HL-60 (cell line): ENCODE measurements at regions not wholly inside any gene's neighbourhood (a gene's known extent, or its start where the extent isn't known, plus 50 kb on each side); places are given as distances from the start of the nearest gene placed in this dataset.

Experiments
- DNase-seq, 2 experiments: peaks; one replicate each; pipeline ENCODE4 v3.0.0-alpha.2; 2010 to 2020; ENCODE audit warnings: low read depth in 1 of 2, low spot score in 1 of 2
- H3K27ac ChIP-seq: fragments of 250-450 bp; sonication (Bioruptor Pico); replicated peaks from 2 replicates; pipeline ENCODE4 v1.5.1; 2020; ENCODE audit warnings: mild to moderate bottlenecking, moderate library complexity
- H3K27me3 ChIP-seq: fragments of 250-450 bp; sonication (Bioruptor Pico); 2 replicates; pipeline ENCODE4 v1.5.1; 2021; ENCODE audit warnings: mild to moderate bottlenecking, moderate library complexity; ENCODE audit not compliant: insufficient read depth, poor library complexity, severe bottlenecking
- H3K4me3 ChIP-seq: replicated peaks from 2 replicates; pipeline ENCODE4 v1.5.1; 2011; ENCODE audit warnings: mild to moderate bottlenecking, control low read depth, low read length; ENCODE audit not compliant: insufficient read depth
- GABPA ChIP-seq: IDR thresholded peaks from 2 replicates; pipeline ENCODE4 v1.6.1; 2012; ENCODE audit warnings: low read depth
- POLR2AphosphoS5 ChIP-seq: IDR thresholded peaks from 2 replicates; pipeline ENCODE4 v1.6.1; 2012; ENCODE audit warnings: low read depth
- REST ChIP-seq: IDR thresholded peaks from 2 replicates; pipeline ENCODE4 v1.6.1; 2012; ENCODE audit warnings: low read depth; ENCODE audit not compliant: insufficient replicate concordance
- SPI1 ChIP-seq: IDR thresholded peaks from 2 replicates; pipeline ENCODE4 v1.6.1; 2012; ENCODE audit warnings: low read depth, mild to moderate bottlenecking, borderline replicate concordance
- TF ChIP-seq, protein P1 (sequence below): IDR thresholded peaks from one replicate; pipeline ENCODE4 v1.5.1; 2011; ENCODE audit warnings: low read length, control low read depth, inconsistent platforms; ENCODE audit not compliant: insufficient read depth

- DNase-seq: no peak
- no peaks in the 10 kb centered on the region for H3K27me3 ChIP-seq
- TF ChIP-seq SPI1: no peak
- TF ChIP-seq, protein P1, sequence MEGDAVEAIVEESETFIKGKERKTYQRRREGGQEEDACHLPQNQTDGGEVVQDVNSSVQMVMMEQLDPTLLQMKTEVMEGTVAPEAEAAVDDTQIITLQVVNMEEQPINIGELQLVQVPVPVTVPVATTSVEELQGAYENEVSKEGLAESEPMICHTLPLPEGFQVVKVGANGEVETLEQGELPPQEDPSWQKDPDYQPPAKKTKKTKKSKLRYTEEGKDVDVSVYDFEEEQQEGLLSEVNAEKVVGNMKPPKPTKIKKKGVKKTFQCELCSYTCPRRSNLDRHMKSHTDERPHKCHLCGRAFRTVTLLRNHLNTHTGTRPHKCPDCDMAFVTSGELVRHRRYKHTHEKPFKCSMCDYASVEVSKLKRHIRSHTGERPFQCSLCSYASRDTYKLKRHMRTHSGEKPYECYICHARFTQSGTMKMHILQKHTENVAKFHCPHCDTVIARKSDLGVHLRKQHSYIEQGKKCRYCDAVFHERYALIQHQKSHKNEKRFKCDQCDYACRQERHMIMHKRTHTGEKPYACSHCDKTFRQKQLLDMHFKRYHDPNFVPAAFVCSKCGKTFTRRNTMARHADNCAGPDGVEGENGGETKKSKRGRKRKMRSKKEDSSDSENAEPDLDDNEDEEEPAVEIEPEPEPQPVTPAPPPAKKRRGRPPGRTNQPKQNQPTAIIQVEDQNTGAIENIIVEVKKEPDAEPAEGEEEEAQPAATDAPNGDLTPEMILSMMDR: no peak
- no peak for TF ChIP-seq REST
- TF ChIP-seq GABPA: no peak
- TF ChIP-seq POLR2AphosphoS5: no peak
- no peak overlapping the region for H3K27ac ChIP-seq
- no peak overlapping the region for H3K4me3 ChIP-seq
Observed at GRCh38 chr6:169019727-169020491, 233.7 kb downstream of the THBS2 start.

- Histone ChIP-seq H3K4me3 (no peak overlapping the region), H3K27me3 (no peaks in the 10 kb centered on the region), H3K27ac (no peak overlapping the region)
- TF ChIP-seq SPI1 (no peak), POLR2AphosphoS5 (no peak)
- TF ChIP-seq, protein P1: no peak
- DNase-seq: no peak
Observed at GRCh38 chr6:169019111-169019510, 234.5 kb downstream of the THBS2 start.

DNA sequence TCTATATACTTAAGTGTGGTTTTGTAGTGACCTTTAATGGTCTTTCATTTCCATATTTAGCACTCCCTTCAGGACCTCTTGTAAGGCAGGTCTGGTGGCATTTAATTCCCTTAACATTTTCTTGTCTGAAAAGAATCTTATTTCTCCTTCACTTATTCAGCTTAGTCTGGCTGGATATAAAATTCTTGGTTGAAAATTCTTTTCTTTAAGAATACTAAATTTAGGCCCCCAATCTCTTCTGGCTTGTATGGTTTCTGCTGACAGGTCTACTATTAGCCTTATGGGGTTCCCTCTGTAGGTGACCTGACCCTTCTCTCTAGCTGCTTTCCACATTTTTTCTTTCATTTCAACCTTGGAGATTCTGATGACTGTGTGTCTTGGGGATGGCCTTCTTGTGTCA, 236.9 kb downstream of the THBS2 start:
- no peaks in the 10 kb centered on the region for H3K27me3 ChIP-seq
- TF ChIP-seq SPI1 (no peak), GABPA (no peak), POLR2AphosphoS5 (no peak), REST (no peak)
- TF ChIP-seq, protein P1: no peak
- H3K4me3 ChIP-seq: no peak overlapping the region
- no peak overlapping the region for H3K27ac ChIP-seq
- no peak for DNase-seq
